Activated T-helper 17 cell treated with anti-CD3 and anti-CD28 coated beads, Interleukin-2, amount 50 U/mL, for 72 hours (primary cell): ENCODE measurements at regions not wholly inside any gene's neighbourhood (a gene's known extent, or its start where the extent isn't known, plus 50 kb on each side); places are given as distances from the start of the nearest gene placed in this dataset.

Source experiments
- ATAC-seq: fragments of 150-1000 bp; cut with Tn5 transposase; replicated peaks from 2 replicates; pipeline ENCODE4 v1.10.0; 2021; ENCODE audit warnings: mild to moderate bottlenecking, moderate library complexity
- H3K27ac Mint-ChIP-seq: one replicate; pipeline ENCODE4 v1.8.0; 2022; ENCODE audit warnings: mixed read lengths
- H3K27me3 Mint-ChIP-seq: one replicate; pipeline ENCODE4 v1.8.0; 2022; ENCODE audit warnings: mixed read lengths
- H3K36me3 Mint-ChIP-seq: one replicate; pipeline ENCODE4 v1.8.0; 2022; ENCODE audit warnings: low read depth, mild to moderate bottlenecking, mixed read lengths
- H3K4me1 Mint-ChIP-seq: one replicate; pipeline ENCODE4 v1.8.0; 2022; ENCODE audit warnings: mixed read lengths
- H3K4me3 Mint-ChIP-seq: one replicate; pipeline ENCODE4 v1.8.0; 2022; ENCODE audit warnings: mild to moderate bottlenecking, mixed read lengths
- H3K9me3 Mint-ChIP-seq: one replicate; pipeline ENCODE4 v1.8.0; 2022; ENCODE audit warnings: mixed read lengths

GRCh38 chr12:94872007-94872653, 131.4 kb downstream of the NDUFA12 start:
- ATAC-seq, result no peak
- Mint-ChIP-seq H3K27ac (no peak overlapping the region), H3K27me3 (peaks cover 65% of the 10 kb centered on the region)

GRCh38 chr12:94870511-94870910, 133.0 kb downstream of the NDUFA12 start:
- Mint-ChIP-seq H3K4me3 (no peak overlapping the region), H3K9me3 (no peaks in the 10 kb centered on the region), H3K27ac (no peak overlapping the region), H3K27me3 (peaks cover 62% of the 10 kb centered on the region), H3K36me3 (no peaks in the 10 kb centered on the region), H3K4me1 (peaks cover 11% of the 10 kb centered on the region)
- ATAC-seq, result no peak

More at GRCh38 chr12:94872007-94872653, 131.4 kb downstream of the NDUFA12 start:
- no peaks in the 10 kb centered on the region for H3K36me3 Mint-ChIP-seq
- peak overlapping the region; percentile 48 for H3K4me3 Mint-ChIP-seq
- H3K9me3 Mint-ChIP-seq, result no peaks in the 10 kb centered on the region
- peaks cover 11% of the 10 kb centered on the region for H3K4me1 Mint-ChIP-seq

GRCh38 chr12:94868161-94868560, 135.3 kb downstream of the NDUFA12 start:
- Mint-ChIP-seq H3K9me3 (no peaks in the 10 kb centered on the region), H3K27me3 (peaks cover 51% of the 10 kb centered on the region), H3K4me1 (peaks cover 5% of the 10 kb centered on the region), H3K36me3 (no peaks in the 10 kb centered on the region), H3K4me3 (no peak overlapping the region), H3K27ac (no peak overlapping the region)
- ATAC-seq, result no peak

GRCh38 chr12:94867066-94867855, 136.2 kb downstream of the NDUFA12 start:
- H3K9me3 Mint-ChIP-seq, result no peaks in the 10 kb centered on the region
- no peak overlapping the region for H3K27ac Mint-ChIP-seq
- no peaks in the 10 kb centered on the region for H3K4me1 Mint-ChIP-seq

GRCh38 chr12:94864987-94865386, 138.5 kb downstream of the NDUFA12 start:
- no peaks in the 10 kb centered on the region for H3K4me1 Mint-ChIP-seq
- peaks cover 28% of the 10 kb centered on the region for H3K27me3 Mint-ChIP-seq
- H3K4me3 Mint-ChIP-seq, result no peak overlapping the region
- no peak overlapping the region for H3K27ac Mint-ChIP-seq
- no peak for ATAC-seq
- H3K36me3 Mint-ChIP-seq, result no peaks in the 10 kb centered on the region
- H3K9me3 Mint-ChIP-seq, result no peaks in the 10 kb centered on the region

More at GRCh38 chr12:94867066-94867855, 136.2 kb downstream of the NDUFA12 start:
- Mint-ChIP-seq H3K27me3 (peaks cover 45% of the 10 kb centered on the region), H3K36me3 (no peaks in the 10 kb centered on the region), H3K4me3 (no peak overlapping the region)
- ATAC-seq, result no peak

GRCh38 chr12:94863321-94864035, 140.0 kb downstream of the NDUFA12 start:
- no peak overlapping the region for H3K4me3 Mint-ChIP-seq

GRCh38 chr12:94862421-94862820, 141.1 kb downstream of the NDUFA12 start:
- Mint-ChIP-seq H3K4me1 (no peaks in the 10 kb centered on the region), H3K36me3 (no peaks in the 10 kb centered on the region), H3K27me3 (peaks cover 21% of the 10 kb centered on the region), H3K27ac (no peak overlapping the region), H3K9me3 (no peaks in the 10 kb centered on the region), H3K4me3 (no peak overlapping the region)
- no peak for ATAC-seq

More at GRCh38 chr12:94863321-94864035, 140.0 kb downstream of the NDUFA12 start:
- H3K27ac Mint-ChIP-seq, result no peak overlapping the region
- H3K4me1 Mint-ChIP-seq, result no peaks in the 10 kb centered on the region
- no peaks in the 10 kb centered on the region for H3K36me3 Mint-ChIP-seq
- H3K9me3 Mint-ChIP-seq, result no peaks in the 10 kb centered on the region
- H3K27me3 Mint-ChIP-seq, result peaks cover 22% of the 10 kb centered on the region
- ATAC-seq, result no peak

GRCh38 chr12:94856324-94856723, 147.2 kb downstream of the NDUFA12 start:
- H3K9me3 Mint-ChIP-seq, result no peaks in the 10 kb centered on the region
- no peak overlapping the region for H3K27ac Mint-ChIP-seq
- no peaks in the 10 kb centered on the region for H3K36me3 Mint-ChIP-seq
- ATAC-seq, result no peak
- peaks cover 17% of the 10 kb centered on the region for H3K27me3 Mint-ChIP-seq
- H3K4me1 Mint-ChIP-seq, result no peaks in the 10 kb centered on the region
- H3K4me3 Mint-ChIP-seq, result no peak overlapping the region

GRCh38 chr12:94855853-94856252, 147.6 kb downstream of the NDUFA12 start:
- ATAC-seq, result no peak
- Mint-ChIP-seq H3K4me3 (no peak overlapping the region), H3K4me1 (no peaks in the 10 kb centered on the region), H3K36me3 (no peaks in the 10 kb centered on the region), H3K9me3 (no peaks in the 10 kb centered on the region), H3K27ac (no peak overlapping the region), H3K27me3 (peaks cover 20% of the 10 kb centered on the region)

GRCh38 chr12:94851396-94852028, 152.0 kb downstream of the NDUFA12 start:
- no peaks in the 10 kb centered on the region for H3K36me3 Mint-ChIP-seq
- H3K4me3 Mint-ChIP-seq, result no peak overlapping the region
- H3K27me3 Mint-ChIP-seq, result peaks cover 25% of the 10 kb centered on the region
- no peaks in the 10 kb centered on the region for H3K9me3 Mint-ChIP-seq
- H3K27ac Mint-ChIP-seq, result no peak overlapping the region
- H3K4me1 Mint-ChIP-seq, result no peaks in the 10 kb centered on the region
- no peak for ATAC-seq

- no peak for ATAC-seq
- Mint-ChIP-seq H3K4me1 (no peaks in the 10 kb centered on the region), H3K27me3 (peaks cover 33% of the 10 kb centered on the region), H3K27ac (no peak overlapping the region), H3K36me3 (no peaks in the 10 kb centered on the region), H3K9me3 (no peaks in the 10 kb centered on the region), H3K4me3 (no peak overlapping the region)
Measured at GRCh38 chr12:94849411-94849976, 154.0 kb downstream of the NDUFA12 start.

- Mint-ChIP-seq H3K9me3 (no peaks in the 10 kb centered on the region), H3K4me1 (no peaks in the 10 kb centered on the region), H3K27ac (no peak overlapping the region), H3K4me3 (no peak overlapping the region), H3K27me3 (peaks cover 35% of the 10 kb centered on the region), H3K36me3 (no peaks in the 10 kb centered on the region)
- ATAC-seq, result no peak
Measured at GRCh38 chr12:94848966-94849365, 154.5 kb downstream of the NDUFA12 start.

GRCh38 chr12:94845110-94845509, 158.4 kb downstream of the NDUFA12 start:
- no peak overlapping the region for H3K4me3 Mint-ChIP-seq
- no peaks in the 10 kb centered on the region for H3K36me3 Mint-ChIP-seq
- H3K4me1 Mint-ChIP-seq, result no peaks in the 10 kb centered on the region
- H3K27ac Mint-ChIP-seq, result no peak overlapping the region
- H3K9me3 Mint-ChIP-seq, result no peaks in the 10 kb centered on the region
- peaks cover 21% of the 10 kb centered on the region for H3K27me3 Mint-ChIP-seq
- ATAC-seq, result no peak

- H3K27ac Mint-ChIP-seq, result no peak overlapping the region
- no peaks in the 10 kb centered on the region for H3K4me1 Mint-ChIP-seq
- no peak overlapping the region for H3K4me3 Mint-ChIP-seq
- H3K36me3 Mint-ChIP-seq, result no peaks in the 10 kb centered on the region
- peaks cover 22% of the 10 kb centered on the region for H3K27me3 Mint-ChIP-seq
- ATAC-seq, result no peak
- no peaks in the 10 kb centered on the region for H3K9me3 Mint-ChIP-seq
Measured at GRCh38 chr12:94844452-94844851, 159.0 kb downstream of the NDUFA12 start.
